ENCODE measurements at regions not wholly inside any gene's neighbourhood (a gene's known extent, or its start where the extent isn't known, plus 50 kb on each side); places are given as distances from the start of the nearest gene placed in this dataset.

GRCh38 chr4:11765849-11766453 lies 337.3 kb upstream of the HS3ST1 start:
- Histone ChIP-seq H3K36me3 (replicated peaks in 1 of 2; ENCODE audit: control insufficient read depth in 1 of 2, insufficient read depth in 2 of 2, low read length in 2 of 2) (no peaks in the 10 kb centered on the region), H3K4me1 (ENCODE audit: control insufficient read depth in 1 of 2, insufficient read depth in 2 of 2, low read length in 2 of 2) (no peaks in the 10 kb centered on the region), H3K79me2 (ENCODE audit: insufficient read depth, low read length) (no peaks in the 10 kb centered on the region), H3K27me3 (ENCODE audit: control insufficient read depth in 2 of 2, insufficient read depth in 2 of 2, low read length in 2 of 2) (no peaks in the 10 kb centered on the region), H3K9me3 (replicated peaks in 1 of 2; ENCODE audit: control insufficient read depth in 1 of 2, insufficient read depth in 1 of 2, low read length in 2 of 2) (no peaks in the 10 kb centered on the region), H3K27ac (ENCODE audit: low read depth in 1 of 2, low read length in 2 of 2) (no peak overlapping the region), H2AFZ (ENCODE audit: insufficient read depth, low read depth, low read length, poor library complexity, severe bottlenecking) (no peak overlapping the region), H3K9ac (ENCODE audit: insufficient read depth, low read length, poor library complexity, severe bottlenecking) (no peak overlapping the region), H3K4me3 (replicated peaks in 1 of 3; ENCODE audit: low read depth in 2 of 3, low read length in 3 of 3) (no peak overlapping the region), H3K4me2 (replicated peaks; ENCODE audit: extremely low read depth, low read length, poor library complexity, severe bottlenecking) (no peak overlapping the region), H4K20me1 (ENCODE audit: insufficient read depth, low read length) (no peaks in the 10 kb centered on the region)
- peaks cover 0 to 2% (median 0%) of the 10 kb centered on the region in 7 donors for H3K9me3 Mint-ChIP-seq
- peaks cover 1 to 2% (median 1%) of the 10 kb centered on the region in 3 donors for H3K27me3 Mint-ChIP-seq (ENCODE audit: low read depth in 3 of 3)
- DNase-seq, result peak; percentile 9 to 21 (median 20)
- TF ChIP-seq, protein P1, sequence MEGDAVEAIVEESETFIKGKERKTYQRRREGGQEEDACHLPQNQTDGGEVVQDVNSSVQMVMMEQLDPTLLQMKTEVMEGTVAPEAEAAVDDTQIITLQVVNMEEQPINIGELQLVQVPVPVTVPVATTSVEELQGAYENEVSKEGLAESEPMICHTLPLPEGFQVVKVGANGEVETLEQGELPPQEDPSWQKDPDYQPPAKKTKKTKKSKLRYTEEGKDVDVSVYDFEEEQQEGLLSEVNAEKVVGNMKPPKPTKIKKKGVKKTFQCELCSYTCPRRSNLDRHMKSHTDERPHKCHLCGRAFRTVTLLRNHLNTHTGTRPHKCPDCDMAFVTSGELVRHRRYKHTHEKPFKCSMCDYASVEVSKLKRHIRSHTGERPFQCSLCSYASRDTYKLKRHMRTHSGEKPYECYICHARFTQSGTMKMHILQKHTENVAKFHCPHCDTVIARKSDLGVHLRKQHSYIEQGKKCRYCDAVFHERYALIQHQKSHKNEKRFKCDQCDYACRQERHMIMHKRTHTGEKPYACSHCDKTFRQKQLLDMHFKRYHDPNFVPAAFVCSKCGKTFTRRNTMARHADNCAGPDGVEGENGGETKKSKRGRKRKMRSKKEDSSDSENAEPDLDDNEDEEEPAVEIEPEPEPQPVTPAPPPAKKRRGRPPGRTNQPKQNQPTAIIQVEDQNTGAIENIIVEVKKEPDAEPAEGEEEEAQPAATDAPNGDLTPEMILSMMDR (IDR thresholded peaks at IDR 0.05), result peak; percentile 90
- H3K4me1 Mint-ChIP-seq, result no peaks in the 10 kb centered on the region
- no peak overlapping the region for H3K4me3 Mint-ChIP-seq
- intact Hi-C loops (cut with micrococcal nuclease), result loop anchor here in 1 of 2 donors (10.0 kb wide), 1 partner anchor 869 kb away; no protein-coding TSS in a partner anchor
- H3K36me3 Mint-ChIP-seq, result no peaks in the 10 kb centered on the region
- no CpG with 5 or more reads among the region's 4 CpGs for WGBS (ENCODE audit: insufficient coverage)
- H3K27ac Mint-ChIP-seq, result no peak overlapping the region

DNA sequence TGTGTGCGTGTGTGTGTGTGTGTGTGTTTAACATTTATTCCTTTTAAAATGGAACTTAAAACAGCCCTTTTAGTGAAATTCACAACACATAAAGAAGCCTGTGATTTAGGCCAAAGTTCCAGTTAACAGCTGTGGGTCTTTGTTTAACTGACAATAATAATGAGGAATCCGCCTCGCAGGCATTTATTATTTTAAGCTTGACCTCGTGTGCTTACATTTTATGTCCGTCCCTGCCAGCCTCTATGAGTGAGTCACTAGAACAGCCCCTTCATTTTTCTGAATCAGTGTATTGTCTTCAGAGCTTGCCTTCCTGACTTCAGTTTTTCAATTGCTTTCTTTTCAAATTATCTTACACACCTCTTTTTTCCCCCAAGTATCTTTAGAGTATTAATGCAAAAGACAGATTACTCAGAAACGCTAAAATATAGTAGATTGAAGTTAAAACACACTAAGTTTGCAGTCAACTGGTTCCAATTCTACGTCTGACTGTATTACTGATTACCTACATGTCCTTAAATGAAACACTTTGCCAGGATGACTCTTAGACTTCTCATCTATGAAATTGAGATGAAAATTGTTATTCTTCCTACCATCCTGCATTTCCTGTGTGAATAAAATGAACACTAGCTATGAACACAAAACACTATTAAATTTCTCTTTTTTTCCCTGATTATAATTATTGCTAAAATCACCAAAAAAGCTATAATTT lies 319.6 kb upstream of the HS3ST1 start:
- Histone ChIP-seq H3K4me1 (ENCODE audit: control insufficient read depth in 1 of 2, insufficient read depth in 2 of 2, low read length in 2 of 2) (no peaks in the 10 kb centered on the region), H3K27me3 (ENCODE audit: control insufficient read depth in 2 of 2, insufficient read depth in 2 of 2, low read length in 2 of 2) (no peaks in the 10 kb centered on the region), H3K4me3 (replicated peaks in 1 of 3; ENCODE audit: low read depth in 2 of 3, low read length in 3 of 3) (no peak overlapping the region), H3K79me2 (ENCODE audit: insufficient read depth, low read length) (no peaks in the 10 kb centered on the region), H3K9ac (ENCODE audit: insufficient read depth, low read length, poor library complexity, severe bottlenecking) (no peak overlapping the region), H4K20me1 (ENCODE audit: insufficient read depth, low read length) (no peaks in the 10 kb centered on the region), H3K9me3 (replicated peaks in 1 of 2; ENCODE audit: control insufficient read depth in 1 of 2, insufficient read depth in 1 of 2, low read length in 2 of 2) (peaks cover 6 to 8% of the 10 kb centered on the region in 2 donors), H2AFZ (ENCODE audit: insufficient read depth, low read depth, low read length, poor library complexity, severe bottlenecking) (no peak overlapping the region), H3K36me3 (replicated peaks in 1 of 2; ENCODE audit: control insufficient read depth in 1 of 2, insufficient read depth in 2 of 2, low read length in 2 of 2) (no peaks in the 10 kb centered on the region), H3K4me2 (replicated peaks; ENCODE audit: extremely low read depth, low read length, poor library complexity, severe bottlenecking) (no peak overlapping the region), H3K27ac (ENCODE audit: low read depth in 1 of 2, low read length in 2 of 2) (no peak overlapping the region)
- WGBS (ENCODE audit: insufficient coverage), result 93% methylated on average over 2 of the region's 7 CpGs
- no peaks in the 10 kb centered on the region for H3K4me1 Mint-ChIP-seq
- peaks cover 4 to 8% (median 7%) of the 10 kb centered on the region in 7 donors for H3K9me3 Mint-ChIP-seq
- no peaks in the 10 kb centered on the region for H3K36me3 Mint-ChIP-seq
- DNase-seq, result no peak
- TF ChIP-seq, protein P1 (IDR thresholded peaks at IDR 0.05), result no peak
- H3K27ac Mint-ChIP-seq, result no peak overlapping the region
- intact Hi-C loops (cut with micrococcal nuclease), result no loop called here
- peaks cover 0 to 4% (median 0%) of the 10 kb centered on the region in 3 donors for H3K27me3 Mint-ChIP-seq (ENCODE audit: low read depth in 3 of 3)
- H3K4me3 Mint-ChIP-seq, result no peak overlapping the region
